AG04450 (cell line): ENCODE measurements at regions not wholly inside any gene's neighbourhood (a gene's known extent, or its start where the extent isn't known, plus 50 kb on each side); places are given as distances from the start of the nearest gene placed in this dataset.

Experiments used
- CTCF ChIA-PET: fragments of 300-600, 350-600 bp; formaldehyde crosslinking; extraction: SDS; loops from one replicate; lab custom pipeline; 2022; ENCODE audit warnings: antibody characterized with exemption, inconsistent platforms; lab: Charles Lee
- POLR2A ChIA-PET: fragments of 350-600 bp; formaldehyde crosslinking; extraction: SDS; loops from one replicate; lab custom pipeline; 2021; ENCODE audit warnings: antibody characterized with exemption, inconsistent platforms; lab: Yijun Ruan, JAX
- DNase-seq: peaks from one replicate; pipeline ENCODE4 v3.0.0-alpha.2; 2011; ENCODE audit warnings: low read depth, low spot score
- H3K27ac ChIP-seq: one replicate; pipeline ENCODE4 v1.5.1; 2012; ENCODE audit warnings: low read depth, low read length, control low read depth
- H3K27me3 ChIP-seq: one replicate; pipeline ENCODE4 v1.6.0; 2012; ENCODE audit warnings: low read length; ENCODE audit not compliant: control insufficient read depth, insufficient read depth
- H3K4me3 ChIP-seq: 2 replicates; pipeline ENCODE4 v1.5.1; 2011; ENCODE audit warnings: mild to moderate bottlenecking, low read depth, low read length, control low read depth
- H3K9me3 ChIP-seq: 2 replicates; pipeline ENCODE4 v1.5.1; 2012; ENCODE audit warnings: low read length; ENCODE audit not compliant: control insufficient read depth, insufficient read depth
- TF ChIP-seq, protein P1 (sequence below): IDR thresholded peaks from 2 replicates; pipeline ENCODE4 v1.5.1; 2011; ENCODE audit warnings: low read depth, low read length, control low read depth, inconsistent platforms

DNA sequence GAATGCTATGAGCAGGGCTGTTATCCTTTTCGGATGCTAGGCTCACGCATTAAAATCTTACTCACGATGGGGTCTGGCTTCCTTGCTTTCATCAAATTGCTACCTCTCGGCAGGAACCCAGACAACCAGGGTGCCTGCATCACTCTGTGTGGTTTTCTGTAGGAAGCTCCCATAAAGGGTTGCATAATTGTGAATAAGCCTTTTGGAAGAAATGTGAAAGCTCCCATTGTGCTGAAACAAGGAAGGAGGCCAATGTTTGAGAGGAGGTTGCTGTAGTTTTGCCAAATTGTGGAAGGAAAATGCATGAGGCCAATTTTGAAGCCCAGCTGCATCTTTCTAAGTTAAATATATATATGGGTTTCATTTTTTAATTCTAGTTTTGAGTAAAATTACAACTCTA is 615.5 kb downstream of the C6orf118 start:
- Histone ChIP-seq H3K9me3 (peaks cover 18% of the 10 kb centered on the region; the same call in 1 of the 2 replicates), H3K4me3 (no peak overlapping the region), H3K27me3 (no peaks in the 10 kb centered on the region), H3K27ac (no peak overlapping the region)
- no peak for DNase-seq
- POLR2A ChIA-PET, result no interaction called here
- CTCF ChIA-PET, result no interaction called here
- TF ChIP-seq, protein P1, sequence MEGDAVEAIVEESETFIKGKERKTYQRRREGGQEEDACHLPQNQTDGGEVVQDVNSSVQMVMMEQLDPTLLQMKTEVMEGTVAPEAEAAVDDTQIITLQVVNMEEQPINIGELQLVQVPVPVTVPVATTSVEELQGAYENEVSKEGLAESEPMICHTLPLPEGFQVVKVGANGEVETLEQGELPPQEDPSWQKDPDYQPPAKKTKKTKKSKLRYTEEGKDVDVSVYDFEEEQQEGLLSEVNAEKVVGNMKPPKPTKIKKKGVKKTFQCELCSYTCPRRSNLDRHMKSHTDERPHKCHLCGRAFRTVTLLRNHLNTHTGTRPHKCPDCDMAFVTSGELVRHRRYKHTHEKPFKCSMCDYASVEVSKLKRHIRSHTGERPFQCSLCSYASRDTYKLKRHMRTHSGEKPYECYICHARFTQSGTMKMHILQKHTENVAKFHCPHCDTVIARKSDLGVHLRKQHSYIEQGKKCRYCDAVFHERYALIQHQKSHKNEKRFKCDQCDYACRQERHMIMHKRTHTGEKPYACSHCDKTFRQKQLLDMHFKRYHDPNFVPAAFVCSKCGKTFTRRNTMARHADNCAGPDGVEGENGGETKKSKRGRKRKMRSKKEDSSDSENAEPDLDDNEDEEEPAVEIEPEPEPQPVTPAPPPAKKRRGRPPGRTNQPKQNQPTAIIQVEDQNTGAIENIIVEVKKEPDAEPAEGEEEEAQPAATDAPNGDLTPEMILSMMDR, result no peak

DNA sequence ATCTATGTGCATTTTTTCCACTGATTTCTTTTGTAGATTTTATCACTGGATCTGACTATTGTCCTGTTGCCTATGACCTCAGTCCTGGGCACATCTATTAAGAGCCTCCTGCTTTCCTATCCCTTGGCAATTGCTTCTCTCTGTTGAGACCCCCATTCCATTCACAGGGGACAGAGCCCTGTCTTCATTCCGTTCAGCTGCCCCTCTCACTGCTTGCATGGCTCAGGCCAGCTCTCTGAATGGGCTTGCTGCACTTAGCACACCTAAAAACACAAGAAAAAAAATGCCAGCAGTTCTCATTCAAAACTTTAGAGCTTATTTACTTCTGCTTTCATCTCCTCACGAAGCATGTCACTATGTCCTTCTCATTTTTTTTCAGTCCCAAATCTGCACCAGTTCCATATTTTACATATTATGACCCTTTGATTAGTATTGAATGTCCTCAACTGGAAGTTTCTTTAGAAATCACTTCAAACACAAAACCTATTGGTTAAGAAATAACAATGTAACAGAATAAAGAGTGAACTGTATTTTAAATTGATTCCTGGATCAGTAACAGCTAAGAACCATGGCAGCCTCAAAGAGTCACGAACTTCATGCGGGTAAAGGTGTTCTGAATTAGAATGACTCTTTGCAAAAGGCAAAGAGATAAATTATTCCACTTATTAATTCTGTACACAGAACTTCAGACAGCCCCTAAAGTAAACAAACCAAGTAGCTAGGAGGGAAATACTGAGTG is 616.5 kb downstream of the C6orf118 start:
- Histone ChIP-seq H3K4me3 (no peak overlapping the region), H3K9me3 (peaks cover 22% of the 10 kb centered on the region; the same call in 1 of the 2 replicates), H3K27me3 (no peaks in the 10 kb centered on the region), H3K27ac (no peak overlapping the region)
- no peak for DNase-seq
- POLR2A ChIA-PET, result no interaction called here
- TF ChIP-seq, protein P1, result no peak
- CTCF ChIA-PET, result no interaction called here

DNA sequence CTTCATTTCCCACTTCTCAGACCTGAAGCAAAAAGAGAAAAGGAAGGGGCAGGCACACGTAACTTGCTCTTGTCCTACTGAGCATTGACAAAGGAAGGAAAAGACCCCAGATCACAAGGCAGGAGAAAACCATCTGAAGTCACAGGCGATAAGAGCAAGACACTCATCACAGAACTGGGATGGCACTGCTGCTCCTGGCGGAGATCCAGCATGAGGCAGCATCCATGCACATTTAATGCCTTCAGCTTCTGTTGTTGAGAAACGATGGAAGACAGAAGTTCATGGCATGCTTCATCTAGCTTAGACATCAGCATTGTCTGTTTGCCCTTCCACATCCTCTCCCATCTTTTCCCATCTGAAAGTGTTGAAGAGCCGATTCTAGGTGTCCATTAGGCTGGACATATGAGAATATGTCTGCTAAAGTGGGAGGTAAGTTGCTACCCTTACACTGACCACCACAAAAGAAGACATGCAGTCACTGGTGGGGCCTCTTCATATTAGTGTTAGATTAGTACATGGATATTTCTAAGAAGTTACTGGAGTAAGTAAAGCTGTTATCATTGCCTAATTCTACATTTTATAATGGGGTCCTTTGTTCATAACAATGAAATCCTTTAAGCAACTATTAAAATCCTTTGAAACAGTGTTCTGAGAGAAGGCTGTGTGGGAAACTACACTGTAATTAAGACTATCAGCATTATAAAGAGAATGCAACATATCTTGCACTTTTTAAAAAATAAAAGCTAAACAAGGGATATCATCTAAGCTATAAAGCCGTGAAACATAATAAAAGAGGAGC is 618.5 kb downstream of the C6orf118 start:
- Histone ChIP-seq H3K9me3 (peaks cover 22% of the 10 kb centered on the region; the same call in 1 of the 2 replicates), H3K27ac (no peak overlapping the region), H3K27me3 (no peaks in the 10 kb centered on the region), H3K4me3 (no peak overlapping the region)
- TF ChIP-seq, protein P1, result no peak
- no peak for DNase-seq
- POLR2A ChIA-PET, result no interaction called here
- CTCF ChIA-PET, result no interaction called here

DNA sequence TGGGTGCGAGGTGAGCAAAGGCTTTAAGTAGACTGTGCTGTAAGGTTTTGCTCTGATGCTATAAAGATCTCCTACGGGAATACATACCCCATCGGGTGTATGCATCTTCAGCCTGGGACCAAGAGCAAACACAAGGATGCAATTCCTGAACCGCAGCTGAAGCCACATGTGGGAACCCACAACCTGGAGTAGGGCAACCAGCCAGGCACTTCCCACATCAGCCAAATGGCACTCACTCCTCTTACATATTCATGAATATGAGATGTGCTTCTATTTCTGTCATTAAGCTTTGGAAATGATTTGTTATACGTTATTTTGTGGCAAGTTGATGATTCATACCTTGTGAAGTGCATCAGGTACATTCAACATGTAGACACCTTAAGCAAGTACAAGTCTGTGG is 619.2 kb downstream of the C6orf118 start:
- DNase-seq, result no peak
- no peak overlapping the region for H3K27ac ChIP-seq
- H3K27me3 ChIP-seq, result no peaks in the 10 kb centered on the region
- H3K4me3 ChIP-seq, result no peak overlapping the region
- TF ChIP-seq, protein P1, result no peak
- ChIA-PET CTCF (no interaction called here), POLR2A (no interaction called here)
- peaks cover 22% of the 10 kb centered on the region; the same call in 1 of the 2 replicates for H3K9me3 ChIP-seq

DNA sequence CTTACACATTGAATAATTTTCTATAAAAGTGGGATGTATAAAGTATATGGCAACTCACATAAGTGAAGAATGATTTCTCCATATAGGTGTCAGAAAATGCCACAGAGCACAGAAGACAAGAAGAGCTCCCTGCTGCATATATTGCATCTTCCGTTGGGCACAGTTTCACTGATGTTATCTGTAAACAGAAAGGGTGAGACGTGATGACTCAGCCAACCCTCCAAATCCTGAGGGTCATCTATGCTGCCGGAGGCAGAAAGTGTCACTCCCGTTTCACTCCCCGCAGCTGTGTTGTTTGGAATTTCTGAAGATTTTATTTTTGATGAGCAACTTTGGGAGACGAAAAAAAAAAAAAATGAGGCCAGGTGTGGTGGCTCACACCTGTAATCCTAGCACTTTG is 644.1 kb downstream of the C6orf118 start:
- TF ChIP-seq, protein P1, result no peak
- H3K9me3 ChIP-seq, result peaks cover 12% of the 10 kb centered on the region
- ChIA-PET POLR2A (no interaction called here), CTCF (no interaction called here)
- H3K27me3 ChIP-seq, result no peaks in the 10 kb centered on the region
- no peak for DNase-seq
- no peak overlapping the region for H3K4me3 ChIP-seq
- no peak overlapping the region for H3K27ac ChIP-seq
